ENCODE measurements at regions not wholly inside any gene's neighbourhood (a gene's known extent, or its start where the extent isn't known, plus 50 kb on each side); places are given as distances from the start of the nearest gene placed in this dataset.

- H3K27me3 Mint-ChIP-seq = peaks cover 5% of the 10 kb centered on the region
- no peaks in the 10 kb centered on the region for H3K4me1 Mint-ChIP-seq
- DNase-seq = no peak
- no peak overlapping the region for H3K27ac Mint-ChIP-seq
- CTCF ChIA-PET = no interaction called here
- H3K36me3 Mint-ChIP-seq = no peaks in the 10 kb centered on the region
- peaks cover 4% of the 10 kb centered on the region for H3K9me3 Mint-ChIP-seq
- no peak overlapping the region for H3K4me3 Mint-ChIP-seq
Measured at GRCh38 chr10:44467090-44467489, 82.2 kb upstream of the CXCL12 start.

DNA sequence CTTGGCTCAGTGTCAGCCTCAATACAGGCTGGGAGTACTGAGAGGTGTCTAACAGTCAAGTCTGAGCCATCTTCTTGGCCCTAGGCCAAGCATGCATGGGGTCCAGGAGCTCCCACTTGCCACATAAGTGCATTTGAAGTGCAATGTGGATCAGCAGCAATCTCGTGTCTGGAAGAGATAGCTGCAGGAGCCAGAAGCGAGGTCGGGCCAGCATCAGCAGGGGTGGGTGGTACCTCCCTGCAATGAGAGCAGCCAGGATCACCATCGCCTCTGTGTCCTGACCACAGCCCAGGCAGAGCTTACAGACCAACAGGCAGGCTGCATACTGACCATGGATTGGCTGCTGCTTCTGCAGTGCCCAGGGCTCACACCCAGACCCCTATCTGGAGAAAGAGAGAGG, 83.0 kb upstream of the CXCL12 start:
- CTCF ChIA-PET = no interaction called here
- no peak for DNase-seq
- Mint-ChIP-seq H3K27me3 (peaks cover 5% of the 10 kb centered on the region), H3K36me3 (no peaks in the 10 kb centered on the region), H3K4me3 (no peak overlapping the region), H3K9me3 (peaks cover 4% of the 10 kb centered on the region), H3K27ac (no peak overlapping the region), H3K4me1 (no peaks in the 10 kb centered on the region)

DNA sequence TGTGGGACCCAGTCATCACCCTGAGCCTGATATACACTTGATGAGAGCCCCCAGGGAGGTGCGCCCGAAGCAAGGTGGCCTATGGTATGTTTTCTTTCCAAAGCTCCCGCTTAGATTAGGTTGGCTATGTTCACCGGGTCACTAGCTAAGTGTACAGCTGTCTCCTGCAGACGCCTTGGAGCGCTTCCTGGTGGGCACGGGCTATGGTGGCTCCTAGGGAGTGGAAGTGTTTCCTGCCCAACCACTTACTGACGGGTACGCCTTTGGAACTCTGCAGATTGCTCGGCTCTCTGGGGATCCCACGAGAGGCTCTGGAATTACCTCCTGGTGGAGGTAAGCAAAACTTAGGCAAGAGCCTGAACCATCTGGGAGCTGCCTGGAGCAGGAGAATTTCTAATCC, 83.6 kb upstream of the CXCL12 start:
- Mint-ChIP-seq H3K36me3 (no peaks in the 10 kb centered on the region), H3K27ac (no peak overlapping the region), H3K9me3 (peaks cover 4% of the 10 kb centered on the region), H3K4me3 (no peak overlapping the region), H3K4me1 (no peaks in the 10 kb centered on the region), H3K27me3 (peaks cover 5% of the 10 kb centered on the region)
- CTCF ChIA-PET = no interaction called here
- DNase-seq = no peak

GRCh38 chr10:44468965-44469364, 84.1 kb upstream of the CXCL12 start:
- H3K27me3 Mint-ChIP-seq = peaks cover 5% of the 10 kb centered on the region
- H3K27ac Mint-ChIP-seq = no peak overlapping the region
- H3K36me3 Mint-ChIP-seq = no peaks in the 10 kb centered on the region
- no peak overlapping the region for H3K4me3 Mint-ChIP-seq
- H3K4me1 Mint-ChIP-seq = no peaks in the 10 kb centered on the region
- peaks cover 4% of the 10 kb centered on the region for H3K9me3 Mint-ChIP-seq
- DNase-seq = no peak
- CTCF ChIA-PET = no interaction called here

GRCh38 chr10:44470784-44471183, 85.9 kb upstream of the CXCL12 start:
- CTCF ChIA-PET = no interaction called here
- Mint-ChIP-seq H3K36me3 (no peaks in the 10 kb centered on the region), H3K4me3 (no peak overlapping the region), H3K27me3 (peaks cover under 1% of the 10 kb centered on the region), H3K27ac (no peak overlapping the region), H3K4me1 (no peaks in the 10 kb centered on the region), H3K9me3 (peaks cover 4% of the 10 kb centered on the region)
- no peak for DNase-seq

- no peak overlapping the region for H3K4me3 Mint-ChIP-seq
- DNase-seq = no peak
- CTCF ChIA-PET = no interaction called here
Measured at GRCh38 chr10:44471410-44471809, 86.5 kb upstream of the CXCL12 start.

GRCh38 chr10:44473146-44473545, 88.2 kb upstream of the CXCL12 start:
- no peak overlapping the region for H3K4me3 Mint-ChIP-seq
- no peaks in the 10 kb centered on the region for H3K27me3 Mint-ChIP-seq
- H3K9me3 Mint-ChIP-seq = peaks cover 4% of the 10 kb centered on the region
- H3K4me1 Mint-ChIP-seq = no peaks in the 10 kb centered on the region
- CTCF ChIA-PET = no interaction called here
- H3K36me3 Mint-ChIP-seq = no peaks in the 10 kb centered on the region
- no peak for DNase-seq
- no peak overlapping the region for H3K27ac Mint-ChIP-seq

More at GRCh38 chr10:44471410-44471809, 86.5 kb upstream of the CXCL12 start:
- Mint-ChIP-seq H3K27ac (no peak overlapping the region), H3K4me1 (no peaks in the 10 kb centered on the region), H3K27me3 (no peaks in the 10 kb centered on the region), H3K36me3 (no peaks in the 10 kb centered on the region), H3K9me3 (peaks cover 4% of the 10 kb centered on the region)

- DNase-seq = no peak
- Mint-ChIP-seq H3K27me3 (no peaks in the 10 kb centered on the region), H3K36me3 (no peaks in the 10 kb centered on the region), H3K4me3 (no peak overlapping the region), H3K9me3 (no peaks in the 10 kb centered on the region), H3K27ac (no peak overlapping the region), H3K4me1 (no peaks in the 10 kb centered on the region)
- CTCF ChIA-PET = no interaction called here
Measured at GRCh38 chr10:44476409-44477045, 91.6 kb upstream of the CXCL12 start.

DNA sequence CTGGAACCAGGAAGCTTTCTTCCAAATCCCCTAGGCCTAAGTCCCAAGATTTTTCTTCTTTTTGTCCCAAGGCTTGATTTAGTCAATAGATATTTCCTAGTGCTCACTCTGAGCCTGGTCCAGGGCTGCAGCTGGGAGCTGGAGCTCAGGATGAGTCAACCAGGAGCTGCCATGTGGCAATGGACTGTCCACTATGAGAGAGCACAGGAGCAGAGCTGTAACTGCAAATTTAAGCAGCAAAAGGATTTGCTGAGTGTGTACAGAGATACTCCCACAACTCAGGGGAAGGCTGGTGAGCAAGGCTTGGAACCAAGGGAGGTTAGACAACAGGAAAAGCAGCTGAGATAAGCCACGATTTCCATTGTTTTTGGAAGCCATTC, 92.1 kb upstream of the CXCL12 start:
- Mint-ChIP-seq H3K4me1 (no peaks in the 10 kb centered on the region), H3K27me3 (no peaks in the 10 kb centered on the region), H3K27ac (no peak overlapping the region), H3K36me3 (no peaks in the 10 kb centered on the region), H3K9me3 (no peaks in the 10 kb centered on the region), H3K4me3 (no peak overlapping the region)
- no peak for DNase-seq
- CTCF ChIA-PET = no interaction called here

GRCh38 chr10:44478040-44478439, 93.1 kb upstream of the CXCL12 start:
- Mint-ChIP-seq H3K4me3 (no peak overlapping the region), H3K4me1 (no peaks in the 10 kb centered on the region), H3K9me3 (peaks cover 3% of the 10 kb centered on the region), H3K27ac (no peak overlapping the region), H3K27me3 (no peaks in the 10 kb centered on the region), H3K36me3 (no peaks in the 10 kb centered on the region)
- CTCF ChIA-PET = no interaction called here
- DNase-seq = no peak

GRCh38 chr10:44478876-44479705, 94.2 kb upstream of the CXCL12 start:
- no peaks in the 10 kb centered on the region for H3K27me3 Mint-ChIP-seq
- no peak for DNase-seq
- no peaks in the 10 kb centered on the region for H3K4me1 Mint-ChIP-seq
- H3K9me3 Mint-ChIP-seq = peaks cover 3% of the 10 kb centered on the region
- H3K4me3 Mint-ChIP-seq = no peak overlapping the region
- no peak overlapping the region for H3K27ac Mint-ChIP-seq
- CTCF ChIA-PET = no interaction called here
- no peaks in the 10 kb centered on the region for H3K36me3 Mint-ChIP-seq

DNA sequence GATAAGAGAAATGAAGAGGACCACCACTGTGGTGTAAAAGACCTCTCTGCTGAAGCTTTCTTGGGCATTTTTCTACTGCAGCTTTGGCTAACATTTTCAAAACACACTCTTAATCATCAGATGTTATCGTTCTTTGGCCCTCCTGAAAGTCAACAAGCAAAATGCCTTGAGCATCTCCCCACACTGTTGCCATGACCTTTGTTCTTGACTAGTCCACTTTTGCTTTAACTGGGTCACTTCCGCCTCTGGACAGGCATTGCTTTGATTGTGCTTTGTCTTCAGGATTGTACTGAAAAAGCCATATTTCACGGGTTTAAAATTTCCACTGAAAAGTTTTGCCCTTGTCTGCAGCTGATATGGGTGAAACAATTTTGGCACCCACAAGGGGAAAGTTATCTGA, 107.8 kb upstream of the CXCL12 start:
- H3K36me3 Mint-ChIP-seq = no peaks in the 10 kb centered on the region
- CTCF ChIA-PET = no interaction called here
- H3K27me3 Mint-ChIP-seq = no peaks in the 10 kb centered on the region
- H3K4me1 Mint-ChIP-seq = no peaks in the 10 kb centered on the region
- DNase-seq = no peak
- H3K27ac Mint-ChIP-seq = no peak overlapping the region
- peaks cover 13% of the 10 kb centered on the region for H3K9me3 Mint-ChIP-seq
- H3K4me3 Mint-ChIP-seq = no peak overlapping the region

DNA sequence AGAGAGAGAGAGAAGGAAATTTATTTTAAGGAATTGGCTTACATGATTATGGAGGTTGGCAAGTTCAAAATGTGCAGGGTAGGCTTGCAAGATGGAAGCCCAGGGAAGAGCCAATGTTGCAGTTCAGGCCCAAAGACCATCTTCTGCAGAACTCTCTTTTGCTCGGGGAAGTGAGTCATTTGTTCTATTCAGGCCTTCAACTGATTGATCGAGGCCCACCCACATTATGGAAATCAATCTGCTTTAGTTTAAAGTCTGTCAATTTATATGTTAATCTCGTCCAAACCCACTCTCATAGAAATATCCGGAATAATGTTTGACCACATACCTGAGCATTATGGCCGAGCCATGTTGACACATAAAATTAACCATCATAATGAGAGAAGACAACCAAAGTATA, 113.3 kb upstream of the CXCL12 start:
- H3K4me1 Mint-ChIP-seq = no peaks in the 10 kb centered on the region
- no peak overlapping the region for H3K4me3 Mint-ChIP-seq
- CTCF ChIA-PET = no interaction called here
- no peaks in the 10 kb centered on the region for H3K9me3 Mint-ChIP-seq
- no peaks in the 10 kb centered on the region for H3K36me3 Mint-ChIP-seq
- no peak overlapping the region for H3K27ac Mint-ChIP-seq
- no peaks in the 10 kb centered on the region for H3K27me3 Mint-ChIP-seq
- no peak for DNase-seq

- H3K4me3 Mint-ChIP-seq = no peak overlapping the region
- no peaks in the 10 kb centered on the region for H3K9me3 Mint-ChIP-seq
- H3K4me1 Mint-ChIP-seq = no peaks in the 10 kb centered on the region
- no peaks in the 10 kb centered on the region for H3K36me3 Mint-ChIP-seq
- no peak overlapping the region for H3K27ac Mint-ChIP-seq
- DNase-seq = no peak
- CTCF ChIA-PET = no interaction called here
- no peaks in the 10 kb centered on the region for H3K27me3 Mint-ChIP-seq
Measured at GRCh38 chr10:44500451-44500850, 115.6 kb upstream of the CXCL12 start.

- Mint-ChIP-seq H3K9me3 (no peaks in the 10 kb centered on the region), H3K36me3 (no peaks in the 10 kb centered on the region), H3K4me1 (no peaks in the 10 kb centered on the region), H3K4me3 (no peak overlapping the region), H3K27me3 (no peaks in the 10 kb centered on the region), H3K27ac (no peak overlapping the region)
- DNase-seq = no peak
- CTCF ChIA-PET = no interaction called here
Measured at GRCh38 chr10:44506386-44506785, 121.5 kb upstream of the CXCL12 start.
